HG03108 (cell line): ENCODE measurements at regions not wholly inside any gene's neighbourhood (a gene's known extent, or its start where the extent isn't known, plus 50 kb on each side); places are given as distances from the start of the nearest gene placed in this dataset.

ENCODE experiments used
- ATAC-seq: cut with Tn5 transposase; IDR thresholded peaks from one replicate; pipeline ENCODE4 v1.9.1; 2021; ENCODE audit warnings: moderate library complexity; ENCODE audit not compliant: unreplicated experiment

GRCh38 chr11:82676483-82677094, 57.1 kb downstream of the FAM181B start:
- no peak for ATAC-seq

- ATAC-seq, result no peak
These were observed 57.8 kb downstream of the FAM181B start for GRCh38 chr11:82675838-82676237.

- no peak for ATAC-seq
These were observed 60.0 kb downstream of the FAM181B start for GRCh38 chr11:82673631-82674030.

- no peak for ATAC-seq
These were observed 62.2 kb downstream of the FAM181B start for GRCh38 chr11:82671451-82671850.

GRCh38 chr11:82663535-82663934, 70.1 kb downstream of the FAM181B start:
- no peak for ATAC-seq

- ATAC-seq, result no peak
These were observed 79.9 kb downstream of the FAM181B start for GRCh38 chr11:82653752-82654151.

GRCh38 chr11:82639251-82639650, 94.4 kb downstream of the FAM181B start:
- ATAC-seq, result no peak

- ATAC-seq, result no peak
These were observed 97.0 kb downstream of the FAM181B start for GRCh38 chr11:82636615-82637014.

- no peak for ATAC-seq
These were observed 99.6 kb downstream of the FAM181B start for GRCh38 chr11:82634091-82634490.

GRCh38 chr11:82631722-82632630, 101.7 kb downstream of the FAM181B start:
- peak; percentile 75 for ATAC-seq

- no peak for ATAC-seq
These were observed 123.0 kb downstream of the FAM181B start for GRCh38 chr11:82610671-82611070.

- no peak for ATAC-seq
These were observed 126.9 kb downstream of the FAM181B start for GRCh38 chr11:82606738-82607137.

GRCh38 chr11:82601711-82602110, 132.0 kb downstream of the FAM181B start:
- no peak for ATAC-seq

GRCh38 chr11:82599836-82600235, 133.8 kb downstream of the FAM181B start:
- no peak for ATAC-seq

- no peak for ATAC-seq
These were observed 147.1 kb downstream of the FAM181B start for GRCh38 chr11:82586581-82586980.

- no peak for ATAC-seq
These were observed 156.4 kb downstream of the FAM181B start for GRCh38 chr11:82577246-82577645.

- no peak for ATAC-seq
These were observed 172.8 kb downstream of the FAM181B start for GRCh38 chr11:82560836-82561235.

- no peak for ATAC-seq
These were observed 174.1 kb downstream of the FAM181B start for GRCh38 chr11:82559609-82560008.

- peak; percentile 96 for ATAC-seq
These were observed 176.4 kb downstream of the FAM181B start for GRCh38 chr11:82557274-82557673.

- no peak for ATAC-seq
These were observed 177.5 kb downstream of the FAM181B start for GRCh38 chr11:82556210-82556609.

GRCh38 chr11:82546661-82547557, 186.8 kb downstream of the FAM181B start:
- no peak for ATAC-seq
